ENCODE measurements at regions not wholly inside any gene's neighbourhood (a gene's known extent, or its start where the extent isn't known, plus 50 kb on each side); places are given as distances from the start of the nearest gene placed in this dataset.

DNA sequence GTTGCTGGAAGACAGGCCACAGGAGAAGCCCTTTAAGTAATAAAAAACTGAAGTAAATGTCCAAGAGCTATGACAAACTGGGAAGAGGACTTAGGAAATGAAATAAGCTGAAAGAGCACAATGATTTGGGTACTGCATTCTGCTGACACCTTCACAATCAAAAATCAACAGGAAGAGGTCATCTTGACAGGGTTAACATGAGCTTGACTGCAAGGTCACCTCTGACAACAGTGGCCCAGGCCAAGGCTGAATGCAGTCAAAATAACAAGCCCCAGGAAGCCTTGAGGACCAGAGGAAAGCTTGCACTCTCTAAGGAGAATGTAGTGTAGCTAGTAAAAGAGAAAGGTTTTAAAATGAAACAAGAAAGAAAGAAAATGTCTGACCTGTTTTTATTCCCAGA, 179.3 kb downstream of the SEC16B start:
- no peak for TF ChIP-seq CTCF (IDR thresholded peaks at IDR 0.05; ENCODE audit: extremely low read depth, missing control alignments)
- DNase-seq (ENCODE audit: low spot score) = no peak

DNA sequence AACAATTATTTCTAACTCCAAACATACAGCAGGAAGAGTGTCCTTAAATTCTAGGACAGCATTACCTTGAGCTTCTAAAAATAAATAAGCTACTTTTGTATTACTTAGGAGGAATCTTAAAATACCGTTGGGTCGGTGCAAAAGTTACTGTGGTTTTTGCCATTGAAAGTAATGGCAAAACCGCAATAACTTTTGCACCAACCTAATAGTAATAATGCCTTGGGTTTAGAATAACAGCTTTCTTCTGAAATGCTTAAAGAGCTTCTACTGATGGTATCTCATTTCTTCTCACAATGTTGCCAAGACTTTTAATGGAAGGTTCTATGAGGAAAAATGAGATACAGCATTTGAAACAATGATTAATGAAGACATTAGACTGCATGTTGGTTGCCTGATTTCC, 179.9 kb downstream of the SEC16B start:
- TF ChIP-seq CTCF (IDR thresholded peaks at IDR 0.05; ENCODE audit: extremely low read depth, missing control alignments) = no peak
- DNase-seq (ENCODE audit: low spot score) = no peak

DNA sequence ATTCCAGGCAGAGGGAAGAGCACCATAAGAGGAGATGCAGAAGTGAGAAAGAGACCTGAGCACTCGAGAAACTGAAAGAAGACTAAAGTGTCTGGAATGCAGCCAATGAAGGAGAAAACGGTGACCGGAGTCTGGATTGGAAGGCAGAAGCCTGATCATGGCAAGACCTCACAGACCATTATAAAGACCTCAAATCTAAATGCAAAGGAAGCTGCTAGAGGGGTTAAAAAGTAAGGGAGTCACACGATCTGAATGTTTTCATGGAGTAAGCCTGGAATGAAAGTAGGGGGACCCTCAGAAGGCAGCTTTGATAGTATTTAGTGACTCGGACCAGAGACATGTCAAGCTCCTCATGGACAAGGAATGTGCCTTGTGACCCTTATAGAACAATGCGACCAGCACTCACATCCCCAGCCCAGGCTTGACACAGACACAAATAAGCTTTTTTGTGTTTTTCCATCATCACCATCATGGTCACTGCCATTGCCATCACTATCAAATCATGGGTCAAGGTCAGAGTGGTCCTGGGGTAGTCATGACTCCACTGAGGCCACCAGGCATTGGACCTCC, 183.6 kb downstream of the SEC16B start:
- no peak for DNase-seq (ENCODE audit: low spot score)
- no peak for TF ChIP-seq CTCF (IDR thresholded peaks at IDR 0.05; ENCODE audit: extremely low read depth, missing control alignments)

GRCh38 chr1:177784936-177785335, 184.9 kb downstream of the SEC16B start:
- no peak for DNase-seq (ENCODE audit: low spot score)
- no peak for TF ChIP-seq CTCF (IDR thresholded peaks at IDR 0.05; ENCODE audit: extremely low read depth, missing control alignments)

DNA sequence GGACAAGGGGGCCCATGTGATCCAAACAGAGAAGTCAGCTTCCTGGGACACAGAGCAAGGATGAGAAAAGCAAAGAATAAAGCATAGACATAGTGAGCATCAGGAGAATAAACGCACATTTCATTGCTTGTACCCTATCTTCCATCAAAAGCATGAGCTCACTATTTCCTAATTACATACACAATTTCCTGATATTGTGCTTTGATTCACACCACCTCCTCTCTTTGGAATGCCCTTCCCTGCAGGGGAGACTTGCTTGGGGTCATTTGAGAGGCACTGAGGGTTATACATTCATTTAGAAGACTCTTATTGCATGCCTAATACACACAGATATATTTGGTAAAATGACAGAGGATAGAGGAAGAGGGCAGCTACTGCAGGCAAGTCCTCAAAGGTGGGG, 185.4 kb downstream of the SEC16B start:
- no peak for DNase-seq (ENCODE audit: low spot score)
- no peak for TF ChIP-seq CTCF (IDR thresholded peaks at IDR 0.05; ENCODE audit: extremely low read depth, missing control alignments)

DNA sequence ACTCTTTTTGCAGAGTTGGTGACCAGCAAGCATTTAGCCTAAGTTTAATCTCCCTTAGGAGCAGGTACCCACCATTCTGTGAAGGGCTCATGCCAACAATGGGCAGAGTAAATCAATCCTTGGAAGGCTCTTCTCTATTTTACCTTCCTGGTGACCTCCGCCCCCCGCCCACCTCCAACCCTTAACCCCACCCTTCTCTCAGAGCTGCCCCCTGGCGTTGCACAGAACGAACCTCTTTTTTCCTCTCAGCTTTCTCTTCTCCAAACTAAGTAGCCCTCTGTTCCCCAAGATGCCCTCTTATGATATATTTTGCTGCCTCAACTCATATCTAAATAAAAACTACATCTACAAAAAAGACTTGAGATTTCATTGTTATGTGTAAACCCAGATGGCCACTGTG, 186.8 kb downstream of the SEC16B start:
- DNase-seq (ENCODE audit: low spot score) = no peak

DNA sequence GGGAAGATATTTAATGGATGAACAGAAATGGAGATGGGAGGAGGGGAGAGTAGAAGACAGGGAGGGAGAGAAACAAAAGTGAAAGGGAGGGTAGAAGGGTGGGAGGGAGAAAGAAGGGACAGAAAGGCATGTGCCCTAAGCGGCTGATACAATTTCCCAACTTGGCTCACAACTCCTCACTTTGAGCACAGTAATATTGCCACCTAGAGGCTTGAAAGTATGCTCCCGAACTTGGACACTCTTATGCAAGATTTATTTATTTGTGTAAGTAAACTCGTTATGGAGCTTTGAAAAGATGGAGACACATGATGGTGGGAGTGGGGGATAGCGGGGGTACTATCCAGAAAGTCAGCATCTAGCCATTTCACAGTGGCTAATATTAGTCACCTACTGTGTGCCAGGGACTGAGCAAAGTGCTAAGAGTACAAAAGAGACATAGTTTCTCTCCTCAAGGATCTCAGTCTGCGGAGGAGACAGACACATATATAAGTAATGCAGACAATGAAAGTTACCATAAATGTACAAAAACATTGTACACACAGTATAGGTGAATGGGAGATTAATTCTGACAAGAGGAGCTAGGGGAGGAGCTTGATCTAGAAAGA, 189.7 kb downstream of the SEC16B start:
- peak; percentile 14 for DNase-seq (ENCODE audit: low spot score)
- TF ChIP-seq CTCF (IDR thresholded peaks at IDR 0.05; ENCODE audit: extremely low read depth, missing control alignments) = peak; percentile 25

More for the DNA sequence above, 186.8 kb downstream of the SEC16B start:
- no peak for TF ChIP-seq CTCF (IDR thresholded peaks at IDR 0.05; ENCODE audit: extremely low read depth, missing control alignments)
